CD14-positive monocyte (primary cell): ENCODE measurements at regions not wholly inside any gene's neighbourhood (a gene's known extent, or its start where the extent isn't known, plus 50 kb on each side); places are given as distances from the start of the nearest gene placed in this dataset.
"Not testable (repeated sequence)": the region's sequence is repeated elsewhere in the genome, so short reads cannot be mapped to it uniquely, and the experiment has no call there.

Source experiments
- DNase-seq, 3 donors: peaks; one replicate each; pipeline ENCODE4 v3.0.0-alpha.2; 2011 to 2022
- H2AFZ ChIP-seq: 2 replicates; pipeline ENCODE4 v1.6.0; 2012; ENCODE audit warnings: mild to moderate bottlenecking, low read depth, low read length, inconsistent platforms; ENCODE audit not compliant: insufficient read depth, poor library complexity, severe bottlenecking
- H3K27ac ChIP-seq, 2 donors: 1 replicate in 1 of 2; 2 replicates in 1 of 2; pipeline ENCODE4 v1.5.1; 2012 to 2013; ENCODE audit warnings: low read length in 2 of 2, control low read depth in 1 of 2, inconsistent platforms in 1 of 2, low read depth in 1 of 2, mild to moderate bottlenecking in 1 of 2
- H3K27me3 ChIP-seq, 2 donors: one replicate each; pipeline versions ENCODE4 v1.6.0 to v1.6.1; 2011 to 2013; ENCODE audit warnings: low read length in 2 of 2; ENCODE audit not compliant: control insufficient read depth in 2 of 2, insufficient read depth in 2 of 2
- H3K36me3 ChIP-seq, 2 donors: replicated peaks in 1 of 2; 1 replicate in 1 of 2; 2 replicates in 1 of 2; pipeline versions ENCODE4 v1.5.1 to v1.6.1; 2012 to 2013; ENCODE audit warnings: low read length in 2 of 2, control low read depth in 1 of 2, inconsistent platforms in 1 of 2, mild to moderate bottlenecking in 1 of 2; ENCODE audit not compliant: insufficient read depth in 2 of 2, control insufficient read depth in 1 of 2
- H3K4me1 ChIP-seq, 2 donors: 1 replicate in 1 of 2; 2 replicates in 1 of 2; pipeline versions ENCODE4 v1.5.1 to v1.6.1; 2012 to 2013; ENCODE audit warnings: low read length in 2 of 2, control low read depth in 1 of 2, inconsistent platforms in 1 of 2, mild to moderate bottlenecking in 1 of 2, moderate library complexity in 1 of 2; ENCODE audit not compliant: insufficient read depth in 2 of 2, control insufficient read depth in 1 of 2
- H3K4me2 ChIP-seq: replicated peaks from 2 replicates; pipeline ENCODE3; 2012; ENCODE audit warnings: low read length, moderate library complexity, mild to moderate bottlenecking; ENCODE audit not compliant: poor library complexity, severe bottlenecking; ENCODE audit errors: extremely low read depth
- H3K4me3 ChIP-seq, 3 experiments: fragments of 200-600 bp in 1 of 3; sonication (generic) in 1 of 3; replicated peaks in 1 of 3; 1 replicate in 2 of 3; 2 replicates in 1 of 3; pipeline ENCODE4 v1.5.1; 2011 to 2013; ENCODE audit warnings: low read length in 3 of 3, mild to moderate bottlenecking in 3 of 3, control low read depth in 2 of 3, low read depth in 2 of 3, inconsistent platforms in 1 of 3, moderate library complexity in 1 of 3
- H3K79me2 ChIP-seq: 2 replicates; pipeline ENCODE4 v1.6.0; 2012; ENCODE audit warnings: mild to moderate bottlenecking, control low read depth, inconsistent platforms, low read length, moderate library complexity; ENCODE audit not compliant: insufficient read depth
- H3K9ac ChIP-seq: 2 replicates; pipeline ENCODE4 v1.6.0; 2017; ENCODE audit warnings: low read length, mild to moderate bottlenecking; ENCODE audit not compliant: insufficient read depth, poor library complexity, severe bottlenecking
- H3K9me3 ChIP-seq, 2 donors: replicated peaks in 1 of 2; 1 replicate in 1 of 2; 2 replicates in 1 of 2; pipeline versions ENCODE4 v1.5.1 to v1.6.1; 2012 to 2013; ENCODE audit warnings: low read length in 2 of 2, control low read depth in 1 of 2; ENCODE audit not compliant: control insufficient read depth in 1 of 2, insufficient read depth in 1 of 2
- H4K20me1 ChIP-seq: 2 replicates; pipeline ENCODE4 v1.6.0; 2012; ENCODE audit warnings: mild to moderate bottlenecking, low read length, control low read depth, moderate library complexity; ENCODE audit not compliant: insufficient read depth
- H3K27ac Mint-ChIP-seq, 7 donors: one replicate each; pipeline ENCODE4 v1.8.0; 2020; ENCODE audit warnings: mild to moderate bottlenecking in 7 of 7, mixed read lengths in 7 of 7, moderate library complexity in 6 of 7, inconsistent platforms in 2 of 7
- H3K27me3 Mint-ChIP-seq, 3 donors: one replicate each; pipeline ENCODE4 v1.8.0; 2021 to 2022; ENCODE audit warnings: low read depth in 3 of 3, mild to moderate bottlenecking in 3 of 3, mixed read lengths in 3 of 3, moderate library complexity in 3 of 3, inconsistent platforms in 1 of 3
- H3K36me3 Mint-ChIP-seq, 2 donors: one replicate each; pipeline ENCODE4 v1.8.0; 2020; ENCODE audit warnings: mixed read lengths in 2 of 2, inconsistent platforms in 1 of 2, mild to moderate bottlenecking in 1 of 2
- H3K4me1 Mint-ChIP-seq: one replicate; pipeline ENCODE4 v1.8.0; 2020; ENCODE audit warnings: mild to moderate bottlenecking, mixed read lengths
- H3K4me3 Mint-ChIP-seq, 2 donors: one replicate each; pipeline ENCODE4 v1.8.0; 2020; ENCODE audit warnings: mild to moderate bottlenecking in 2 of 2, mixed read lengths in 2 of 2, moderate library complexity in 1 of 2
- H3K9me3 Mint-ChIP-seq, 7 donors: one replicate each; pipeline ENCODE4 v1.8.0; 2020 to 2022; ENCODE audit warnings: mixed read lengths in 7 of 7, mild to moderate bottlenecking in 6 of 7, moderate library complexity in 6 of 7, inconsistent platforms in 2 of 7
- WGBS: methylation state at CpG from one replicate; pipeline ENCODE4 v1.1.5; 2013; ENCODE audit warnings: missing lambda C conversion rate; ENCODE audit not compliant: insufficient coverage; 5-methylcytosine and 5-hydroxymethylcytosine counted together
- intact Hi-C, 2 donors: fragments of 100-400 bp; cut with micrococcal nuclease; formaldehyde crosslinking; loops; one replicate each; pipeline versions ENCODE4 v1.15.0 to v1.15.1; 2023
- TF ChIP-seq, protein P1 (sequence below): fragments of 200-600 bp; IDR thresholded peaks from one replicate; pipeline ENCODE4 v1.8.0; 2022; ENCODE audit warnings: antibody characterized with exemption, mild to moderate bottlenecking

DNA sequence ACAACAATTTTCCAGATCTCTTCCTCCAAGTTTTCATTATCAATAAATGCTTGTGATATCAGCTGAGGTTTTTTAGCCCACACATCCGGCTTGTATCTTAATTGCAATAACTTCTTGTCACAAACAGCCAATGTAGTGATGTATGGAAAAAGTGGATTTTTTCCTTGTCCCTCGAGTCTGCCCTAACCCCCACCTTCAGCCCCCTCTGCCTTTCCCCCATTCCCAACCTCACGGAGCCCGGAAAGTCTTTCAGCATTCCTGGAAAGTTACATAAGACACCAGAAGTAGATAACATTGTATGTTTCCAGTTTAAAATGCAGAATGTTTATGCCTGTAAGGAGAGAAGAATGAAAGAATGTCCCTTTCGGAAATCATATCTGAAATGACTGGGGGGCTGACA lies 179.2 kb upstream of the PHACTR1 start:
- Histone ChIP-seq H3K4me2 (no peak overlapping the region), H3K9me3 (no peaks in the 10 kb centered on the region), H4K20me1 (no peaks in the 10 kb centered on the region), H2AFZ (no peak overlapping the region), H3K79me2 (no peaks in the 10 kb centered on the region), H3K36me3 (no peaks in the 10 kb centered on the region), H3K9ac (no peak overlapping the region), H3K4me3 (no peak overlapping the region), H3K27ac (no peak overlapping the region), H3K27me3 (no peaks in the 10 kb centered on the region), H3K4me1 (no peaks in the 10 kb centered on the region)
- Mint-ChIP-seq H3K27ac (no peak overlapping the region), H3K4me3 (no peak overlapping the region), H3K9me3 (peaks cover 0 to 6% (median 0%) of the 10 kb centered on the region in 7 donors), H3K27me3 (peaks cover 1 to 5% (median 1%) of the 10 kb centered on the region in 3 donors), H3K36me3 (no peaks in the 10 kb centered on the region), H3K4me1 (no peaks in the 10 kb centered on the region)
- DNase-seq = no peak
- intact Hi-C loops = no loop called here
- no CpG with 5 or more reads among the region's 5 CpGs for WGBS
- TF ChIP-seq, protein P1, sequence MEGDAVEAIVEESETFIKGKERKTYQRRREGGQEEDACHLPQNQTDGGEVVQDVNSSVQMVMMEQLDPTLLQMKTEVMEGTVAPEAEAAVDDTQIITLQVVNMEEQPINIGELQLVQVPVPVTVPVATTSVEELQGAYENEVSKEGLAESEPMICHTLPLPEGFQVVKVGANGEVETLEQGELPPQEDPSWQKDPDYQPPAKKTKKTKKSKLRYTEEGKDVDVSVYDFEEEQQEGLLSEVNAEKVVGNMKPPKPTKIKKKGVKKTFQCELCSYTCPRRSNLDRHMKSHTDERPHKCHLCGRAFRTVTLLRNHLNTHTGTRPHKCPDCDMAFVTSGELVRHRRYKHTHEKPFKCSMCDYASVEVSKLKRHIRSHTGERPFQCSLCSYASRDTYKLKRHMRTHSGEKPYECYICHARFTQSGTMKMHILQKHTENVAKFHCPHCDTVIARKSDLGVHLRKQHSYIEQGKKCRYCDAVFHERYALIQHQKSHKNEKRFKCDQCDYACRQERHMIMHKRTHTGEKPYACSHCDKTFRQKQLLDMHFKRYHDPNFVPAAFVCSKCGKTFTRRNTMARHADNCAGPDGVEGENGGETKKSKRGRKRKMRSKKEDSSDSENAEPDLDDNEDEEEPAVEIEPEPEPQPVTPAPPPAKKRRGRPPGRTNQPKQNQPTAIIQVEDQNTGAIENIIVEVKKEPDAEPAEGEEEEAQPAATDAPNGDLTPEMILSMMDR = no peak

DNA sequence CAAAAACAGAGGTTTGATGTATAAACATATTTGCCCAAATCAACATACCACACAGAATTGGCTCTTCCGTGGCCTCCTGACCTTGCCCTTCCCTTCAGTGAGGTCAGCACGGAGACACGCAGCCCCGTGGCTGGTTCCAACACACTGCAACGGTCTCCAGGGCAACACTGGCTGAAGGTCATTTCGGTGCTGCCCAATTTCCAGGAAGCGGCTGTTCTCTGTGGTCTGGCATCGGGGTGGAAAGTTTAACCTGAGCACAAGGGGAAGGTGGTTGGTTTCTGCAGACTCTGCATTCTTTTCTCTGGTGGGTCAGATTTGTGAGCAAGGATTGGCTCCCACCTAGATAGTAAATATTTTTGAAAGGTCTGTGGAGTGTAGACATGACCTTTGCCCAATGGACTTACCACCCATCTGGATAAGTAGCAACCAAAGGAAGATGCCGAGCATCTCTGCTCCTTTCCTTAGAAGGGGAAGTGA lies 177.6 kb upstream of the PHACTR1 start:
- peak overlapping the region in 1 of 7 donors; percentile 70 for H3K27ac Mint-ChIP-seq
- H3K9me3 Mint-ChIP-seq = peaks cover 0 to 6% (median 0%) of the 10 kb centered on the region in 7 donors
- no peak overlapping the region for H2AFZ ChIP-seq

DNA sequence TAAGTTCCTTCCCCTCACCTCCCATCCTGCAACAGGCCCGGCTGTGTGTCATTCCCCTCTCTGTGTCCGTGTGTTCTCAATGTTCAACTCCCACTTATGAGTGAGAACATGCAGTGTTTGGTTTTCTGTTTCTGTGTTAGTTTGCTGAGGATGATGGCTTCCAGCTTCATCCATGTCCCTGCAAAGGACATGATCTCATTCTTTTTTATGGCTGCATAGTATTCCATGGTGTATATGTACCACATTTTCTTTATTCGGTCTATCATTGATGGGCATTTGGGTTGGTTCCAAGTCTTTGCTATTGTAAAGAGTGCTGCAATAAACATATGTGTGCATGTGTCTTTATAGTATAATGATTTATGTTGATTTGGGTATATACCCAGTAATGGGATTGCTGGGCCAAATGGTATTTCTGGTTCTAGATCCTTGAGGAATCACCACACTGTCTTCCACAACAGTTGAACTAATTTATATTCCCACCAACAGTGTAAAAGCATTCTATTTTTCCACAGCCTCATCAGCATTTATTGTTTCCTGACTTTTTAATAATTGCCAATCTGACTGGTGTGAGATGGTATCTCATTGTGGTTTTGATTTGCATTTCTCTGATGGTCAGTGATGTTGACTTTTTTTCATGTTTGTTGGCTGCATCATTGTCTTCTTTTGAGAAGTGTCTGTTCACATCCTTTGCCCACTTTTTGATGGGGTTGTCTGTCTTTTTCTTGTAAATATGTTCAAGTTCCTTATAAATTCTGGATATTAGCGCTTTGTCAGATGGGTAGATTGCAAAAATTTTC lies 174.1 kb upstream of the PHACTR1 start:
- intact Hi-C loops, H3K4me1 Mint-ChIP-seq: not testable (repeated sequence)
- WGBS = no CpG with 5 or more reads among the region's 4 CpGs

More for the DNA sequence above, 177.6 kb upstream of the PHACTR1 start:
- WGBS = 84% methylated on average over 8 of the region's 9 CpGs
- Histone ChIP-seq H3K79me2 (no peaks in the 10 kb centered on the region), H3K4me3 (no peak overlapping the region), H3K9me3 (no peaks in the 10 kb centered on the region), H4K20me1 (no peaks in the 10 kb centered on the region), H3K4me2 (no peak overlapping the region), H3K27me3 (no peaks in the 10 kb centered on the region), H3K9ac (no peak overlapping the region), H3K4me1 (no peaks in the 10 kb centered on the region), H3K36me3 (no peaks in the 10 kb centered on the region), H3K27ac (no peak overlapping the region)
- Mint-ChIP-seq H3K36me3 (no peaks in the 10 kb centered on the region), H3K4me3 (no peak overlapping the region), H3K4me1 (no peaks in the 10 kb centered on the region), H3K27me3 (peaks cover 1 to 5% (median 1%) of the 10 kb centered on the region in 3 donors)
- intact Hi-C loops = no loop called here
- TF ChIP-seq, protein P1 = no peak
- DNase-seq = no peak

More for the DNA sequence above, 174.1 kb upstream of the PHACTR1 start:
- DNase-seq, H3K9me3 Mint-ChIP-seq, H3K79me2 ChIP-seq, H3K4me2 ChIP-seq, H2AFZ ChIP-seq, H3K4me3 Mint-ChIP-seq, H3K9ac ChIP-seq, H3K36me3 Mint-ChIP-seq, H3K27ac Mint-ChIP-seq, H3K36me3 ChIP-seq, H3K4me1 ChIP-seq, H3K27me3 ChIP-seq, H3K4me3 ChIP-seq, H4K20me1 ChIP-seq, H3K27ac ChIP-seq, H3K27me3 Mint-ChIP-seq, H3K9me3 ChIP-seq: not testable (repeated sequence)
